ENCODE measurements at regions not wholly inside any gene's neighbourhood (a gene's known extent, or its start where the extent isn't known, plus 50 kb on each side); places are given as distances from the start of the nearest gene placed in this dataset.

- Histone ChIP-seq H3K4me3 (no peak overlapping the region), H3K36me3 (no peaks in the 10 kb centered on the region), H3K4me1 (ENCODE audit: low read depth) (no peaks in the 10 kb centered on the region), H3K27me3 (peaks cover 41% of the 10 kb centered on the region), H3K27ac (no peak overlapping the region), H3K9me3 (ENCODE audit: low read depth) (no peaks in the 10 kb centered on the region)
- TF ChIP-seq CTCF (IDR thresholded peaks at IDR 0.05; ENCODE audit: low read depth, low read length), result no peak
- no peak for DNase-seq (ENCODE audit: low read depth in 1 of 2, low spot score in 1 of 2)
These were observed 189.2 kb downstream of the TBXT start for GRCh38 chr6:165978476-165978875.

- H3K9me3 ChIP-seq (ENCODE audit: low read depth), result no peaks in the 10 kb centered on the region
- no peak overlapping the region for H3K27ac ChIP-seq
- no peak overlapping the region for H3K4me3 ChIP-seq
- no peak for TF ChIP-seq CTCF (IDR thresholded peaks at IDR 0.05; ENCODE audit: low read depth, low read length)
- no peak for DNase-seq (ENCODE audit: low read depth in 1 of 2, low spot score in 1 of 2)
- H3K36me3 ChIP-seq, result no peaks in the 10 kb centered on the region
- H3K4me1 ChIP-seq (ENCODE audit: low read depth), result no peaks in the 10 kb centered on the region
- H3K27me3 ChIP-seq, result peaks cover 30% of the 10 kb centered on the region
These were observed 191.0 kb downstream of the TBXT start for GRCh38 chr6:165976684-165977083.

GRCh38 chr6:165974817-165975216 lies 192.8 kb downstream of the TBXT start:
- H3K27ac ChIP-seq, result no peak overlapping the region
- no peak overlapping the region for H3K4me3 ChIP-seq
- peaks cover 16% of the 10 kb centered on the region for H3K27me3 ChIP-seq
- no peaks in the 10 kb centered on the region for H3K9me3 ChIP-seq (ENCODE audit: low read depth)
- no peak for DNase-seq (ENCODE audit: low read depth in 1 of 2, low spot score in 1 of 2)
- H3K4me1 ChIP-seq (ENCODE audit: low read depth), result no peaks in the 10 kb centered on the region
- no peaks in the 10 kb centered on the region for H3K36me3 ChIP-seq
- TF ChIP-seq CTCF (IDR thresholded peaks at IDR 0.05; ENCODE audit: low read depth, low read length), result no peak

- H3K36me3 ChIP-seq, result no peaks in the 10 kb centered on the region
- no peaks in the 10 kb centered on the region for H3K9me3 ChIP-seq (ENCODE audit: low read depth)
- no peak for TF ChIP-seq CTCF (IDR thresholded peaks at IDR 0.05; ENCODE audit: low read depth, low read length)
- H3K27ac ChIP-seq, result no peak overlapping the region
- no peaks in the 10 kb centered on the region for H3K4me1 ChIP-seq (ENCODE audit: low read depth)
- peaks cover 16% of the 10 kb centered on the region for H3K27me3 ChIP-seq
- no peak for DNase-seq (ENCODE audit: low read depth in 1 of 2, low spot score in 1 of 2)
- H3K4me3 ChIP-seq, result no peak overlapping the region
These were observed 194.2 kb downstream of the TBXT start for GRCh38 chr6:165973473-165973872.

- Histone ChIP-seq H3K4me3 (no peak overlapping the region), H3K36me3 (no peaks in the 10 kb centered on the region), H3K4me1 (ENCODE audit: low read depth) (no peaks in the 10 kb centered on the region), H3K27me3 (peaks cover 20% of the 10 kb centered on the region), H3K27ac (no peak overlapping the region), H3K9me3 (ENCODE audit: low read depth) (no peaks in the 10 kb centered on the region)
- no peak for DNase-seq (ENCODE audit: low read depth in 1 of 2, low spot score in 1 of 2)
- no peak for TF ChIP-seq CTCF (IDR thresholded peaks at IDR 0.05; ENCODE audit: low read depth, low read length)
These were observed 195.4 kb downstream of the TBXT start for GRCh38 chr6:165972139-165972802.
